ENCODE measurements at regions not wholly inside any gene's neighbourhood (a gene's known extent, or its start where the extent isn't known, plus 50 kb on each side); places are given as distances from the start of the nearest gene placed in this dataset.

DNA sequence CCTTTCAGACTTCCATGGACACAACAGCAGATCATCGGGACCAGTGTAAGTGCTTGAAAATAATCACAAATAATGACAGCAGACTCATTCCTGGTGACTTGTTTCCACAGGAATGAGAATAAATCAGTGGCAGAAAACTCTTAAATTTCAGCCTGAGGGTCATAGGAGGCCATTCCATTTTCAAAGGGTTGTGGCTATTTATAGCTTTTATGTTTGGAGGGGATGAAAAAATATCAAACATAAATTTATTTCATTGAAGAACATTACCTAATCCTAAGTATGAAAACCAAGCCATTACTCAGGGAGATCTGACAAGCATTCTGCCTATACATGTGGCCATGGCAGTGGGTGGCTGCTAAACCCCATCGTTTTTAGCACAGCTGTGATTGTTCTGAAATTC lies 173.6 kb upstream of the CNR1 start (continued):
- TF ChIP-seq, protein P1, sequence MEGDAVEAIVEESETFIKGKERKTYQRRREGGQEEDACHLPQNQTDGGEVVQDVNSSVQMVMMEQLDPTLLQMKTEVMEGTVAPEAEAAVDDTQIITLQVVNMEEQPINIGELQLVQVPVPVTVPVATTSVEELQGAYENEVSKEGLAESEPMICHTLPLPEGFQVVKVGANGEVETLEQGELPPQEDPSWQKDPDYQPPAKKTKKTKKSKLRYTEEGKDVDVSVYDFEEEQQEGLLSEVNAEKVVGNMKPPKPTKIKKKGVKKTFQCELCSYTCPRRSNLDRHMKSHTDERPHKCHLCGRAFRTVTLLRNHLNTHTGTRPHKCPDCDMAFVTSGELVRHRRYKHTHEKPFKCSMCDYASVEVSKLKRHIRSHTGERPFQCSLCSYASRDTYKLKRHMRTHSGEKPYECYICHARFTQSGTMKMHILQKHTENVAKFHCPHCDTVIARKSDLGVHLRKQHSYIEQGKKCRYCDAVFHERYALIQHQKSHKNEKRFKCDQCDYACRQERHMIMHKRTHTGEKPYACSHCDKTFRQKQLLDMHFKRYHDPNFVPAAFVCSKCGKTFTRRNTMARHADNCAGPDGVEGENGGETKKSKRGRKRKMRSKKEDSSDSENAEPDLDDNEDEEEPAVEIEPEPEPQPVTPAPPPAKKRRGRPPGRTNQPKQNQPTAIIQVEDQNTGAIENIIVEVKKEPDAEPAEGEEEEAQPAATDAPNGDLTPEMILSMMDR (conservative IDR thresholded peaks at IDR 0.05; ENCODE audit: low read depth in 2 of 2), result no peak

DNA sequence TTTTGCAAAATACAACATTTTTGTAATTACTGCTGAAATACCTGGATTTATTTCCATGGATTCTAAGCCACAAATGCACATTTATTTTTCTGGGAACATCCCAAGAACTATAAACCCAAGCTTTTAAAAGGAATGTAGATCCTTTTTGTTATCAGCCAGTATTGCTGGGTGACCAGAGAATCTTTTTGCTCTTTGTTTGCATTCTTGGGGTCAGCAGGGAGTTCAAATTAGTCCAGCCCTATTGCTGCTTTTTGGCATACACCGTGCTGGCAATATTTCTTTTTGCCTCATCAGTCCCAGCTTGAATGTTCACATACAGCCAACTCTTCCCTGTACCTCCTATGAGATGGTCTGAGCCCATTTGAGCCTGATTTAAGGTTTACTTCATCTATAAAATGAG lies 155.2 kb upstream of the CNR1 start:
- H4K20me1 ChIP-seq (replicated peaks; ENCODE audit: insufficient read depth), result no peaks in the 10 kb centered on the region
- H3K4me1 Mint-ChIP-seq, result no peaks in the 10 kb centered on the region
- TF ChIP-seq, protein P1 (conservative IDR thresholded peaks at IDR 0.05; ENCODE audit: low read depth in 2 of 2), result no peak
- TF ChIP-seq, protein P2, sequence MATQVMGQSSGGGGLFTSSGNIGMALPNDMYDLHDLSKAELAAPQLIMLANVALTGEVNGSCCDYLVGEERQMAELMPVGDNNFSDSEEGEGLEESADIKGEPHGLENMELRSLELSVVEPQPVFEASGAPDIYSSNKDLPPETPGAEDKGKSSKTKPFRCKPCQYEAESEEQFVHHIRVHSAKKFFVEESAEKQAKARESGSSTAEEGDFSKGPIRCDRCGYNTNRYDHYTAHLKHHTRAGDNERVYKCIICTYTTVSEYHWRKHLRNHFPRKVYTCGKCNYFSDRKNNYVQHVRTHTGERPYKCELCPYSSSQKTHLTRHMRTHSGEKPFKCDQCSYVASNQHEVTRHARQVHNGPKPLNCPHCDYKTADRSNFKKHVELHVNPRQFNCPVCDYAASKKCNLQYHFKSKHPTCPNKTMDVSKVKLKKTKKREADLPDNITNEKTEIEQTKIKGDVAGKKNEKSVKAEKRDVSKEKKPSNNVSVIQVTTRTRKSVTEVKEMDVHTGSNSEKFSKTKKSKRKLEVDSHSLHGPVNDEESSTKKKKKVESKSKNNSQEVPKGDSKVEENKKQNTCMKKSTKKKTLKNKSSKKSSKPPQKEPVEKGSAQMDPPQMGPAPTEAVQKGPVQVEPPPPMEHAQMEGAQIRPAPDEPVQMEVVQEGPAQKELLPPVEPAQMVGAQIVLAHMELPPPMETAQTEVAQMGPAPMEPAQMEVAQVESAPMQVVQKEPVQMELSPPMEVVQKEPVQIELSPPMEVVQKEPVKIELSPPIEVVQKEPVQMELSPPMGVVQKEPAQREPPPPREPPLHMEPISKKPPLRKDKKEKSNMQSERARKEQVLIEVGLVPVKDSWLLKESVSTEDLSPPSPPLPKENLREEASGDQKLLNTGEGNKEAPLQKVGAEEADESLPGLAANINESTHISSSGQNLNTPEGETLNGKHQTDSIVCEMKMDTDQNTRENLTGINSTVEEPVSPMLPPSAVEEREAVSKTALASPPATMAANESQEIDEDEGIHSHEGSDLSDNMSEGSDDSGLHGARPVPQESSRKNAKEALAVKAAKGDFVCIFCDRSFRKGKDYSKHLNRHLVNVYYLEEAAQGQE (IDR thresholded peaks at IDR 0.05; ENCODE audit: unreplicated experiment), result no peak
- TF ChIP-seq STAT1 (IDR thresholded peaks at IDR 0.05; ENCODE audit: unreplicated experiment) (no peak), JUNB (IDR thresholded peaks at IDR 0.05; ENCODE audit: unreplicated experiment) (no peak), CREB1 (CRISPR knock-in tag; IDR thresholded peaks at IDR 0.05; ENCODE audit: low read depth) (no peak), NANOG (IDR thresholded peaks at IDR 0.05; ENCODE audit: borderline replicate concordance) (no peak), ZNF114 (CRISPR knock-in tag; IDR thresholded peaks at IDR 0.05) (no peak), EZH2 (IDR thresholded peaks at IDR 0.05; ENCODE audit: low read depth, unreplicated experiment) (no peak), POLR2AphosphoS5 (IDR thresholded peaks at IDR 0.05; ENCODE audit: low read depth) (no peak), EZH2phosphoT487 (IDR thresholded peaks at IDR 0.05; ENCODE audit: unreplicated experiment) (no peak)
- TF ChIP-seq, protein P3, sequence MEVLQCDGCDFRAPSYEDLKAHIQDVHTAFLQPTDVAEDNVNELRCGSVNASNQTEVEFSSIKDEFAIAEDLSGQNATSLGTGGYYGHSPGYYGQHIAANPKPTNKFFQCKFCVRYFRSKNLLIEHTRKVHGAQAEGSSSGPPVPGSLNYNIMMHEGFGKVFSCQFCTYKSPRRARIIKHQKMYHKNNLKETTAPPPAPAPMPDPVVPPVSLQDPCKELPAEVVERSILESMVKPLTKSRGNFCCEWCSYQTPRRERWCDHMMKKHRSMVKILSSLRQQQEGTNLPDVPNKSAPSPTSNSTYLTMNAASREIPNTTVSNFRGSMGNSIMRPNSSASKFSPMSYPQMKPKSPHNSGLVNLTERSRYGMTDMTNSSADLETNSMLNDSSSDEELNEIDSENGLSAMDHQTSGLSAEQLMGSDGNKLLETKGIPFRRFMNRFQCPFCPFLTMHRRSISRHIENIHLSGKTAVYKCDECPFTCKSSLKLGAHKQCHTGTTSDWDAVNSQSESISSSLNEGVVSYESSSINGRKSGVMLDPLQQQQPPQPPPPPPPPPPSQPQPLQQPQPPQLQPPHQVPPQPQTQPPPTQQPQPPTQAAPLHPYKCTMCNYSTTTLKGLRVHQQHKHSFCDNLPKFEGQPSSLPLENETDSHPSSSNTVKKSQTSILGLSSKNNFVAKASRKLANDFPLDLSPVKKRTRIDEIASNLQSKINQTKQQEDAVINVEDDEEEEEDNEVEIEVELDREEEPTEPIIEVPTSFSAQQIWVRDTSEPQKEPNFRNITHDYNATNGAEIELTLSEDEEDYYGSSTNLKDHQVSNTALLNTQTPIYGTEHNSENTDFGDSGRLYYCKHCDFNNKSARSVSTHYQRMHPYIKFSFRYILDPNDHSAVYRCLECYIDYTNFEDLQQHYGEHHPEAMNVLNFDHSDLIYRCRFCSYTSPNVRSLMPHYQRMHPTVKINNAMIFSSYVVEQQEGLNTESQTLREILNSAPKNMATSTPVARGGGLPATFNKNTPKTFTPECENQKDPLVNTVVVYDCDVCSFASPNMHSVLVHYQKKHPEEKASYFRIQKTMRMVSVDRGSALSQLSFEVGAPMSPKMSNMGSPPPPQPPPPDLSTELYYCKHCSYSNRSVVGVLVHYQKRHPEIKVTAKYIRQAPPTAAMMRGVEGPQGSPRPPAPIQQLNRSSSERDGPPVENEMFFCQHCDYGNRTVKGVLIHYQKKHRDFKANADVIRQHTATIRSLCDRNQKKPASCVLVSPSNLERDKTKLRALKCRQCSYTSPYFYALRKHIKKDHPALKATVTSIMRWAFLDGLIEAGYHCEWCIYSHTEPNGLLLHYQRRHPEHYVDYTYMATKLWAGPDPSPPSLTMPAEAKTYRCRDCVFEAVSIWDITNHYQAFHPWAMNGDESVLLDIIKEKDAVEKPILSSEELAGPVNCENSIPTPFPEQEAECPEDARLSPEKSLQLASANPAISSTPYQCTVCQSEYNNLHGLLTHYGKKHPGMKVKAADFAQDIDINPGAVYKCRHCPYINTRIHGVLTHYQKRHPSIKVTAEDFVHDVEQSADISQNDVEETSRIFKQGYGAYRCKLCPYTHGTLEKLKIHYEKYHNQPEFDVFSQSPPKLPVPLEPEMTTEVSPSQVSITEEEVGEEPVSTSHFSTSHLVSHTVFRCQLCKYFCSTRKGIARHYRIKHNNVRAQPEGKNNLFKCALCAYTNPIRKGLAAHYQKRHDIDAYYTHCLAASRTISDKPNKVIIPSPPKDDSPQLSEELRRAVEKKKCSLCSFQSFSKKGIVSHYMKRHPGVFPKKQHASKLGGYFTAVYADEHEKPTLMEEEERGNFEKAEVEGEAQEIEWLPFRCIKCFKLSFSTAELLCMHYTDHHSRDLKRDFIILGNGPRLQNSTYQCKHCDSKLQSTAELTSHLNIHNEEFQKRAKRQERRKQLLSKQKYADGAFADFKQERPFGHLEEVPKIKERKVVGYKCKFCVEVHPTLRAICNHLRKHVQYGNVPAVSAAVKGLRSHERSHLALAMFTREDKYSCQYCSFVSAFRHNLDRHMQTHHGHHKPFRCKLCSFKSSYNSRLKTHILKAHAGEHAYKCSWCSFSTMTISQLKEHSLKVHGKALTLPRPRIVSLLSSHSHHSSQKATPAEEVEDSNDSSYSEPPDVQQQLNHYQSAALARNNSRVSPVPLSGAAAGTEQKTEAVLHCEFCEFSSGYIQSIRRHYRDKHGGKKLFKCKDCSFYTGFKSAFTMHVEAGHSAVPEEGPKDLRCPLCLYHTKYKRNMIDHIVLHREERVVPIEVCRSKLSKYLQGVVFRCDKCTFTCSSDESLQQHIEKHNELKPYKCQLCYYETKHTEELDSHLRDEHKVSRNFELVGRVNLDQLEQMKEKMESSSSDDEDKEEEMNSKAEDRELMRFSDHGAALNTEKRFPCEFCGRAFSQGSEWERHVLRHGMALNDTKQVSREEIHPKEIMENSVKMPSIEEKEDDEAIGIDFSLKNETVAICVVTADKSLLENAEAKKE (CRISPR knock-in tag; IDR thresholded peaks at IDR 0.05), result no peak

More for the DNA sequence above, 155.2 kb upstream of the CNR1 start:
- no peak overlapping the region for H2AFZ ChIP-seq
- no peaks in the 10 kb centered on the region for H3F3A ChIP-seq (replicated peaks; ENCODE audit: low read depth)
- no peaks in the 10 kb centered on the region for H3K36me3 Mint-ChIP-seq (ENCODE audit: low read depth)
- no peaks in the 10 kb centered on the region for H3K27me3 ChIP-seq (ENCODE audit: insufficient read depth)
- H3K4me1 ChIP-seq (ENCODE audit: insufficient read depth), result no peaks in the 10 kb centered on the region
- no peak overlapping the region for H3K4me3 ChIP-seq
- ATAC-seq (no peak), DNase-seq (ENCODE audit: low spot score) (no peak)
- H3K27me3 Mint-ChIP-seq (ENCODE audit: insufficient read depth, low read depth, poor library complexity), result no peaks in the 10 kb centered on the region
- no peaks in the 10 kb centered on the region; the same call in 1 of the 2 replicates for H3K9me2 ChIP-seq (ENCODE audit: insufficient read depth)
- H3K79me2 ChIP-seq (replicated peaks; ENCODE audit: insufficient read depth), result no peaks in the 10 kb centered on the region
- no peak overlapping the region for H3K4me3 Mint-ChIP-seq
- no peak overlapping the region for H3K27ac ChIP-seq (ENCODE audit: low read depth)
- no peak overlapping the region for H3K4me2 ChIP-seq
- H3K36me3 ChIP-seq (ENCODE audit: insufficient read depth), result no peaks in the 10 kb centered on the region
- H3K9me3 Mint-ChIP-seq, result no peaks in the 10 kb centered on the region
- no peak overlapping the region for H3K27ac Mint-ChIP-seq
